ENCODE measurements at regions not wholly inside any gene's neighbourhood (a gene's known extent, or its start where the extent isn't known, plus 50 kb on each side); places are given as distances from the start of the nearest gene placed in this dataset.
"Not testable (repeated sequence)": the region's sequence is repeated elsewhere in the genome, so short reads cannot be mapped to it uniquely, and the experiment has no call there.

DNA sequence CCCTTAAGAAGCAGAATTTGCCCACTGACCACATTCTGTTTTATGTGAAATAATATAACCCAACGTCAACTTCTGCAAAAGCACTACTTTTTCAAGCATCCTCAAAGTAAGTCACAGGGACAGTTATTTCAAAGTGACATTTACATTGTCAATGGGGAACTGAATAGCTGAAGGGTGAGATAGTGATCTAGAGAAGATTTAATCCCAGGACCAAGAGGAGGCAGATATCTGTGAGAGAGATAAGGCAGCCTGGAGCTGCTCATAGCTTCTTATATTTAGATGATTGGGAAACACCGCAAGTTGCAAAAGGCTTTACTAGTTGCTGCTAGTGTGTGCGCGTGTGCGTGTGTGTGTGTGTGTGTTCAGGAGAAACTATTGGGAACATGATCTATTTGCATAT, 210.4 kb upstream of the RFX3 start:
- intact Hi-C loops (cut with DNase I; ENCODE audit: low total_unique reads) = no loop called here
- TF ChIP-seq POLR2A (IDR thresholded peaks at IDR 0.05) (no peak), CTCF (IDR thresholded peaks at IDR 0.05) (no peak)
- no peak overlapping the region for H3K4me3 ChIP-seq (ENCODE audit: low read depth, poor library complexity, severe bottlenecking)
- WGBS, 2 donors = 56 to 66% methylated on average over 5 of the region's 5 CpGs
- no peak for DNase-seq (ENCODE audit: low spot score in 2 of 2)

- no peak overlapping the region for H3K4me3 ChIP-seq (ENCODE audit: low read depth, poor library complexity, severe bottlenecking)
- TF ChIP-seq POLR2A (IDR thresholded peaks at IDR 0.05) = no peak
- no peak for TF ChIP-seq CTCF (IDR thresholded peaks at IDR 0.05)
- WGBS, 2 donors = 73 to 90% methylated on average over 4 of the region's 4 CpGs
- intact Hi-C loops (cut with DNase I; ENCODE audit: low total_unique reads) = no loop called here
- no peak for DNase-seq (ENCODE audit: low spot score in 2 of 2)
Measured at GRCh38 chr9:3735251-3735650, 209.4 kb upstream of the RFX3 start.

DNA sequence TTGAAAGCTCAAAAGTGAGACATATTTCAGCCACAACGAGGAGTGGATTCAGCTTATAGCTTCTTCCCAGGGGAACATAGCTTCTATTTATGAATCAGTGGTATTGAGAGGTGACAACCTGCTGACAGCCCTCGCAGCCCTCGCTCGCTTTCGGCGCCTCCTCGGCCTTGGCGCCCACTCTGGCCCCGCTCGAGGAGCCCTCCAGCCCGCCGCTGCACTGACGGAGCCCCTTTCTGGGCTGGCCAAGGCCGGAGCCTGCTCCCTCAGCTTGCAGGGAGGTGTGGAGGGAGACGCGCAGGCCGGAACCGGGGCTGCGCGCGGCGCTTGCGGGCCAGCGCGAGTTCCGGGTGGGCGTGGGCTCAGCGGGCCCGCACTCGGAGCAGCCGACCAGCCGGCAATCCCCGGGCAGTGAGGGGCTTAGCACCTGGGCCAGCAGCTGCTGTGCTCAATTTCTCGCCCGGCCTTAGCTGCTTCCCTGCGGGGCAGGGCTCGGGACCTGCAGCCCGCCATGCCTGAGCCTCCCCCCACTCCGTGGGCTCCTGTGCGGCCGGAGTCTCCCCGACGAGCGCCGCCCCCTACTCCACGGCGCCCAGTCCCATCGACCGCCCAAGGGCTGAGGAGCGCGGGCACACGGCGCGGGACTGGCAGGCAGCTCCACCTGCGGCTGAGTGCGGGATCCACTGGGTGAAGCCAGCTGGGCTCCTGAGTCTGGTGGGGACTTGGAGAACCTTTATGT, 207.9 kb upstream of the RFX3 start:
- 96 to 98% methylated on average over 41 to 48 of the region's 56 CpGs for WGBS, 2 donors
- H3K4me3 ChIP-seq (ENCODE audit: low read depth, poor library complexity, severe bottlenecking); DNase-seq (ENCODE audit: low spot score in 2 of 2); intact Hi-C loops (cut with DNase I; ENCODE audit: low total_unique reads): not testable (repeated sequence)

DNA sequence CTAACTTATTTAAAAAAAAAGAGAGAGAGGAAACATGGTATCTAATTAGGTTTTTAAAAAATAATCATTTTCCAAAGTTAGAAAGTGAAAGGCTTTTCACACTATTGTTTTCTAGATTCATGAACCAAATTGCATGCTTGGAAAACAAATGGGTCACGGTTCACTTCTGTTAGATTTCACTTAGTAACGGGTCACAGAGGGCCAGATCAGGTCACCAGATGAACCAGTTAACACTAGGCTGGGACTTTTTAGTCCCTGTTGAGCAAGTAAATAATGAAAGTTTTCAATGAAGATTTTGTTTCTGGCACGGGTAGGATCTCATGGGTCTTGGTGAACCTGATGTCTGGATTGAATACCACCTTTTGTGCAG, 207.2 kb upstream of the RFX3 start:
- TF ChIP-seq CTCF (IDR thresholded peaks at IDR 0.05) = no peak
- TF ChIP-seq POLR2A (IDR thresholded peaks at IDR 0.05) = no peak
- H3K4me3 ChIP-seq (ENCODE audit: low read depth, poor library complexity, severe bottlenecking) = no peak overlapping the region
- DNase-seq (ENCODE audit: low spot score in 2 of 2) = no peak
- intact Hi-C loops (cut with DNase I; ENCODE audit: low total_unique reads) = no loop called here
- 47 to 82% methylated on average over 3 of the region's 3 CpGs for WGBS, 2 donors

DNA sequence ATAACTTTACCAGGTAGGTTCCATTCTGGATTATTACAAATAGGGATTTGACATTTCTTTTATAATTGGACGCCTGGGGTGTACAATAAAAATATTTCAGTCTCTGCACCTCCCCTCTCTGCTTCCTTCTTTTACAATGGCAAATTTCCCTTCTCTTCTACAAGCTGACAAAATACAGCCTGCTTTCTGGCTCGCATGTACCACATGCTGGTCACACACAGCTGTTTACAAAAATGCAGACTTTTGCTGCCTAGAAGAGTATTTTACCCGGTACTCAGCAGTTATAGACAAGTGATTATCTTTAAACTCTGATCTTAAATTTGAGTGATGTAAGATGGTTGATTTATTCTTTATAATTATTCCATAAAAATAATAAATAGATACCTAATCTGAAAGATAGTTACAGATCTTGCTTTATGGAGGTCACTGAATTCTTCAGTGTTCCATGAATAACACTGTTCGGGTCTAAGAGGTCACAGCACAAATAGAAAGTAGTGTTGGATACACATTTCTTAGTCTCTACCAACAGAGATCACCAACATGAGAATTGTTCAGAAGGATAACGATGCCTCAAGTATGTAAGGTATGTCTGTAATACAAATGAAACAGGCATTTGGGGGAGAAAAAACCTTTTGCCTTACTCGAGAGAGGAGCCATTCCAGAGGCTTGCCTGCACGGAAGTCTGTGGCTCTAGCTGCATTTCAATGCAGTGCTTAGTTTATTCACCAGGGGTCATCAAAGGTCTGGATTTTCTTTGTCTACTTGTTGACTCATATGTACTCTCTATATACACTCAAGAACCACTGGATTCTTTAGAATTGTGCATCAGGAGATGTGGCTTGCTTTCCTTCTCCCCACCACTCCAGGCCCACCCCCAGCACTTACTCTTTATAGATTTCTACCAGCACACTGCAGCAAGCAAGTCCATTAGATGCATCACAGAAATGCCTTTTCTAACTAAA, 206.6 kb upstream of the RFX3 start:
- intact Hi-C loops (cut with DNase I; ENCODE audit: low total_unique reads) = no loop called here
- H3K4me3 ChIP-seq (ENCODE audit: low read depth, poor library complexity, severe bottlenecking) = no peak overlapping the region
- DNase-seq (ENCODE audit: low spot score in 2 of 2) = peak in 1 of 2 donors; percentile 71

More for the DNA sequence above, 206.6 kb upstream of the RFX3 start:
- WGBS, 2 donors = 37 to 40% methylated on average over 7 of the region's 7 CpGs
- TF ChIP-seq CTCF (IDR thresholded peaks at IDR 0.05) (peak in 1 of 3 donors; percentile 44), POLR2A (IDR thresholded peaks at IDR 0.05) (no peak)

Data from lower leg skin (tissue), 4 donors.